ENCODE measurements at regions not wholly inside any gene's neighbourhood (a gene's known extent, or its start where the extent isn't known, plus 50 kb on each side); places are given as distances from the start of the nearest gene placed in this dataset.

GRCh38 chr9:2506321-2506720 is 115.3 kb upstream of the VLDLR start:
- H3K36me3 ChIP-seq (ENCODE audit: low read depth, missing control alignments) = no peaks in the 10 kb centered on the region
- H3K9me3 ChIP-seq = no peaks in the 10 kb centered on the region
- intact Hi-C loops (cut with DNase I; ENCODE audit: low total_unique reads) = no loop called here
- H3K27me3 ChIP-seq = no peaks in the 10 kb centered on the region
- no peaks in the 10 kb centered on the region for H3K4me1 ChIP-seq
- H3K27ac ChIP-seq = no peak overlapping the region
- no peak overlapping the region for H3K4me3 ChIP-seq
- DNase-seq = no peak
- TF ChIP-seq POLR2A (IDR thresholded peaks at IDR 0.05) (no peak), CTCF (IDR thresholded peaks at IDR 0.05) (no peak)
- 47 to 62% methylated on average over 3 of the region's 3 CpGs for WGBS, 2 donors

DNA sequence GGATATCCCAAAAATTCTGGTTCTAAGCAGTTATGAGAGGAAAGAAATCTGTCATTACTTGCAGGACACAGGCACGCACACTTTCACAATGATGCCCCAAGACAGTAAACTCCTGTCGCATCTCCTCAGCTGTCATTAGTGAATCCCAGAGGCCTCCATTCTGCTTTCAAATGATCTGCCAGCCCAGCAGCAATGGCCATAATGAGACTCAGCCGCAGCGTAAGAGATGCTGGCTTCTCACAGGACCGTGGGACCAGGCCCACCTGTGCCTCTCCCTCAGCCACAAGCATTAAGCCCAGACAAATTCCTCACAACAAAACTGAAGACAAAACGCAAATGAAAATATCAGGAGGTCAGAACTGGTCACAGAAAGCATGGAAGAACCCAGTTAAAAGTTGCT is 98.0 kb upstream of the VLDLR start:
- intact Hi-C loops (cut with DNase I; ENCODE audit: low total_unique reads) = no loop called here
- Histone ChIP-seq H3K27ac (no peak overlapping the region), H3K9me3 (no peaks in the 10 kb centered on the region), H3K4me1 (no peaks in the 10 kb centered on the region), H3K36me3 (ENCODE audit: low read depth, missing control alignments) (no peaks in the 10 kb centered on the region), H3K27me3 (no peaks in the 10 kb centered on the region), H3K4me3 (no peak overlapping the region)
- no peak for DNase-seq
- WGBS, 2 donors = 87 to 94% methylated on average over 6 of the region's 6 CpGs
- TF ChIP-seq POLR2A (IDR thresholded peaks at IDR 0.05) (no peak), CTCF (IDR thresholded peaks at IDR 0.05) (no peak)

- Histone ChIP-seq H3K27me3 (no peaks in the 10 kb centered on the region), H3K4me3 (no peak overlapping the region), H3K4me1 (no peaks in the 10 kb centered on the region), H3K27ac (no peak overlapping the region), H3K9me3 (no peaks in the 10 kb centered on the region), H3K36me3 (ENCODE audit: low read depth, missing control alignments) (no peaks in the 10 kb centered on the region)
- TF ChIP-seq CTCF (IDR thresholded peaks at IDR 0.05) = no peak
- no peak for TF ChIP-seq POLR2A (IDR thresholded peaks at IDR 0.05)
- 68 to 74% methylated on average over 3 of the region's 3 CpGs for WGBS, 2 donors
- no peak for DNase-seq
- intact Hi-C loops (cut with DNase I; ENCODE audit: low total_unique reads) = no loop called here
Observed at GRCh38 chr9:2524601-2525000, 97.0 kb upstream of the VLDLR start.

DNA sequence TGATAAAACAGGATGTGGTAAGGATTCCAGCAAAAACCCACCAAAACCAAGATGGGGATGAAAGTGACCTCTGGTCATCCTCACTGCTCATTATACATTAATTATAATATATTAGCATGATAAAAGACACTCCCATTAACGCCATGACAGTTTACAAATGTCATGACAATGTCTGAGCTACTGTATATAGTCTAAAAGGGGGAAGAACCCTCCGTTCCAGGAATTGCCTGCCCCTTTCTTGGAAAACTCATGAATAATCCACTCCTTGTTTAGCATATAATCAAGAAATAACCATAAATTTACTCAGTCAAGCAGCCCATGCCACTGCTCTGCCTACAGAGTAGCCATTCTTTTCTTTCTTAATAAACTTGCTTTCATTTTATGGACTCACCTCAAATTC is 96.4 kb upstream of the VLDLR start:
- Histone ChIP-seq H3K4me1 (no peaks in the 10 kb centered on the region), H3K27me3 (no peaks in the 10 kb centered on the region), H3K27ac (no peak overlapping the region), H3K9me3 (no peaks in the 10 kb centered on the region), H3K4me3 (no peak overlapping the region), H3K36me3 (ENCODE audit: low read depth, missing control alignments) (no peaks in the 10 kb centered on the region)
- intact Hi-C loops (cut with DNase I; ENCODE audit: low total_unique reads) = no loop called here
- 90 to 91% methylated on average over 2 of the region's 2 CpGs for WGBS, 2 donors
- TF ChIP-seq POLR2A (IDR thresholded peaks at IDR 0.05) (no peak), CTCF (IDR thresholded peaks at IDR 0.05) (no peak)
- DNase-seq = no peak

DNA sequence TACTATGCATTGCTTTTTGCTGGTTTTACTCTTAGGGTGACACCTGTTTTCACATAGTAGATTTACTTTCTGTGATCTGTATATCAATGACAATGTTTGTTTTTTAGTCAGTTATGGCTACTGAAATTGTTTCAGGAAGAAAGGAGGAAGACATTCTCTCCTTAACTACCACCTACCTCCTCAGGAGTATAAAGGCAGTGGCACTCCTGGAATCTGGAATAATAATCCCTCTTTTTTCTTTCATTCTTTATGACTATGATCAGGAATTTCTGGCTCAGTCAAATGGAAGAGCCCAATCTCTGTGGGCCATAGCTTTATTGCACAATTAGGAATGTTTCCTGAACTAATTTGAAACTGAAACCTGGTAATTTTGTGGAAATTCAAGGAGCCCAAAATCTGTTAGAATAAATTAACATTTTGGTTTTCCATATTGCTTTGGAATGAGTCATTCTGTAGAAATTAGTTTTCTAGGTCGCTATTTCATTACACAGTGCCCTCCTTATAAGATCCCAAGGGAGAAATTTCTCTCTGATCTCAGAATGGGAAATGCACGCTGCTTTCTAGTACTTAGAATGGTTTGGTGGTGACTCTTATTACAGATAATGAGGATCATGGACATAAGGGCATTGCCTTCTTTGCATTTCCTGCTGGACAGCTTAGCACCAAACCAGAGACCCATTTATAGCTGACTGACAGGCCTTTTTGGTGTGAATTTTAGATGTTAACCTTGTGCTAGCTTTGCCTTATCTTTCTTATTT is 95.3 kb upstream of the VLDLR start:
- WGBS, 2 donors = 54 to 60% methylated on average over 2 of the region's 2 CpGs
- Histone ChIP-seq H3K9me3 (no peaks in the 10 kb centered on the region), H3K27me3 (no peaks in the 10 kb centered on the region), H3K27ac (no peak overlapping the region), H3K36me3 (ENCODE audit: low read depth, missing control alignments) (no peaks in the 10 kb centered on the region), H3K4me1 (no peaks in the 10 kb centered on the region), H3K4me3 (no peak overlapping the region)
- intact Hi-C loops (cut with DNase I; ENCODE audit: low total_unique reads) = no loop called here
- no peak for DNase-seq
- TF ChIP-seq POLR2A (IDR thresholded peaks at IDR 0.05) (no peak), CTCF (IDR thresholded peaks at IDR 0.05) (no peak)

Data from testis (tissue), 2 donors.